IMR-90 (cell line): ENCODE measurements at regions not wholly inside any gene's neighbourhood (a gene's known extent, or its start where the extent isn't known, plus 50 kb on each side); places are given as distances from the start of the nearest gene placed in this dataset.
A peak's percentile ranks its signal among the peaks of the same experiment; 100 is the strongest.

Experiments used
- BHLHE40 ChIP-seq: fragments of 150-350 bp; IDR thresholded peaks from 2 replicates; pipeline ENCODE4 v1.6.1; 2016; ENCODE audit warnings: mild to moderate bottlenecking, low read depth, low read length
- FOS ChIP-seq: fragments of 150-350 bp; IDR thresholded peaks from 2 replicates; pipeline ENCODE4 v1.6.1; 2016; ENCODE audit warnings: low read depth, low read length
- MAFK ChIP-seq: IDR thresholded peaks from 2 replicates; pipeline ENCODE4 v1.6.1; 2012; ENCODE audit warnings: low read depth, low read length, improper control_type of control experiment
- MAZ ChIP-seq: IDR thresholded peaks from 2 replicates; pipeline ENCODE4 v1.6.1; 2012; ENCODE audit warnings: low read depth, mild to moderate bottlenecking, low read length, improper control_type of control experiment, moderate library complexity, borderline replicate concordance
- POLR2A ChIP-seq: IDR thresholded peaks from 2 replicates; pipeline ENCODE4 v1.6.1; 2012; ENCODE audit warnings: mild to moderate bottlenecking, low read depth, low read length
- RAD21 ChIP-seq: IDR thresholded peaks from 2 replicates; pipeline ENCODE4 v1.6.1; 2012; ENCODE audit warnings: low read length, improper control_type of control experiment
- RCOR1 ChIP-seq: IDR thresholded peaks from 2 replicates; pipeline ENCODE4 v1.6.1; 2012; ENCODE audit warnings: mild to moderate bottlenecking, low read length, improper control_type of control experiment; ENCODE audit not compliant: insufficient replicate concordance
- SMC3 ChIP-seq: fragments of 150-350 bp; IDR thresholded peaks from 2 replicates; pipeline ENCODE4 v1.6.1; 2016; ENCODE audit warnings: low read depth, mild to moderate bottlenecking, antibody characterized with exemption, low read length, moderate library complexity
- TF ChIP-seq, protein P1 (sequence below): conservative IDR thresholded peaks from 2 replicates; pipeline ENCODE4 v1.5.1; 2012; ENCODE audit warnings: mild to moderate bottlenecking, low read depth, low read length, improper control_type of control experiment
- TF ChIP-seq, protein P2 (sequence below): fragments of 150-350 bp; IDR thresholded peaks from 2 replicates; pipeline ENCODE4 v1.6.1; 2017; ENCODE audit warnings: mild to moderate bottlenecking, antibody characterized with exemption, low read length, low read depth

DNA sequence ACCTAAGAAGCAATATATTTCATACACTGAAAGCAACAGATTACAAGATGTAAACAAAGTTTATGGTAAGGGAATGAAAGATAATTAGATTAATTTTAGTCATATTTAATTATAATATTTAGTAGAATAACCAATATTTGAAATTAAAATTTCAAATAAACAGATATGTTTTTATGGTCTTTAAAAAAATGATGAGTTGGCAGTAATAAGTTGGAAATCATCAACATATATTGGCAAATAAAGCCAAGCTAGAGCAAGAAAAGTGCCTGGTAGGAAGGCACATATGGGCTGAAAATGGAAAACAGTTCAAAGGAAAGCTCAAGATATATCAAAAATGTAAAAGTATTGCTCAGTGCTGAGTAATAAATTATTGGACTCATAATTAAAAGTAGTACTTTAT lies 1274.0 kb downstream of the AMY1C start:
- TF ChIP-seq, protein P1, sequence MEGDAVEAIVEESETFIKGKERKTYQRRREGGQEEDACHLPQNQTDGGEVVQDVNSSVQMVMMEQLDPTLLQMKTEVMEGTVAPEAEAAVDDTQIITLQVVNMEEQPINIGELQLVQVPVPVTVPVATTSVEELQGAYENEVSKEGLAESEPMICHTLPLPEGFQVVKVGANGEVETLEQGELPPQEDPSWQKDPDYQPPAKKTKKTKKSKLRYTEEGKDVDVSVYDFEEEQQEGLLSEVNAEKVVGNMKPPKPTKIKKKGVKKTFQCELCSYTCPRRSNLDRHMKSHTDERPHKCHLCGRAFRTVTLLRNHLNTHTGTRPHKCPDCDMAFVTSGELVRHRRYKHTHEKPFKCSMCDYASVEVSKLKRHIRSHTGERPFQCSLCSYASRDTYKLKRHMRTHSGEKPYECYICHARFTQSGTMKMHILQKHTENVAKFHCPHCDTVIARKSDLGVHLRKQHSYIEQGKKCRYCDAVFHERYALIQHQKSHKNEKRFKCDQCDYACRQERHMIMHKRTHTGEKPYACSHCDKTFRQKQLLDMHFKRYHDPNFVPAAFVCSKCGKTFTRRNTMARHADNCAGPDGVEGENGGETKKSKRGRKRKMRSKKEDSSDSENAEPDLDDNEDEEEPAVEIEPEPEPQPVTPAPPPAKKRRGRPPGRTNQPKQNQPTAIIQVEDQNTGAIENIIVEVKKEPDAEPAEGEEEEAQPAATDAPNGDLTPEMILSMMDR: no peak
- no peak for TF ChIP-seq RAD21
- TF ChIP-seq, protein P2, sequence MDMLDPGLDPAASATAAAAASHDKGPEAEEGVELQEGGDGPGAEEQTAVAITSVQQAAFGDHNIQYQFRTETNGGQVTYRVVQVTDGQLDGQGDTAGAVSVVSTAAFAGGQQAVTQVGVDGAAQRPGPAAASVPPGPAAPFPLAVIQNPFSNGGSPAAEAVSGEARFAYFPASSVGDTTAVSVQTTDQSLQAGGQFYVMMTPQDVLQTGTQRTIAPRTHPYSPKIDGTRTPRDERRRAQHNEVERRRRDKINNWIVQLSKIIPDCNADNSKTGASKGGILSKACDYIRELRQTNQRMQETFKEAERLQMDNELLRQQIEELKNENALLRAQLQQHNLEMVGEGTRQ: no peak
- TF ChIP-seq POLR2A: no peak
- TF ChIP-seq FOS: no peak
- TF ChIP-seq MAFK: peak; percentile 90
- no peak for TF ChIP-seq MAZ
- no peak for TF ChIP-seq BHLHE40
- no peak for TF ChIP-seq RCOR1
- TF ChIP-seq SMC3: no peak
